ENCODE measurements at regions not wholly inside any gene's neighbourhood (a gene's known extent, or its start where the extent isn't known, plus 50 kb on each side); places are given as distances from the start of the nearest gene placed in this dataset.

DNA sequence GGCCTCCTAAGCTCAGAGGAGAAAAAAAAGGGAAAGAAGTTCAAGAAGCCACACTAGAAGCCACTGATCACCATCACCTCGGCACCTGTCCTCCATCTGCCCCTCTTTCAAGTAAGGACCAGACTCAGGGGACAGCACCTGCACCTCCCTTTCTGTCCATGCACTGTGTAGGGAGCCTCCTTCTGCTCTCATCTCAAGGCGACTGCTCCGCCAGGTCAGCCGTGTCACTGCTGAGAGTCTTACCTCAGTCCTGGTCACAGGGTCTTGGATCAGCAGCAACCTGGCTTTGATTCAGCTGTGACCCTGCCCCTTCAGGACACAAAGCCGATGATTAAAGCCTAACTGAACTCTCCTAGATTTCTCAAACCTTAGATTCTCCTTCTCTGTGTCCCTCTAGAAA is 101.5 kb downstream of the ZNF280B start:
- in situ Hi-C loops (cut with HindIII; ENCODE audit: low sequenced_read_pairs) = no loop called here
- DNase-seq (ENCODE audit: low read depth, low spot score) = no peak

DNA sequence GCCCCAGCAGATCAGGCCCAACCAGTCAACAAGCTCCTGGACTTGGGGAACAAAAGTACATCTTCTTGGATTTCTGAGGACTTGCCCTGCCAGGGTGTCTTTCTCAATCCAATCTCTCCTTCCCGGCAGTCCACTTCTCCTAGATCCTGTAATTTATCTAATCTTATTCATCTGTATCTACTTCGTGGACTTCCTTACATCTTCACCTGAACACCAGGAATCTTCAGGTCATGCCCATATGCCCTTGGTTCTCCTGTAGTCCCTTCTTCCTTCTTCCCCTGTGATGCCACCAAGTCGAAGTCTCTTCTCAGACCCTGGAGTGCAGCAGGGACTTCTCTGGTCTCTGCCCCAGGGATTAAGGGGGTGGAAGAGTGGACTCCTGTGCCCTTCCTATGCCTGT is 100.3 kb downstream of the ZNF280B start:
- H3K4me3 ChIP-seq (ENCODE audit: low read depth, low read length) = no peak overlapping the region
- TF ChIP-seq, protein P1, sequence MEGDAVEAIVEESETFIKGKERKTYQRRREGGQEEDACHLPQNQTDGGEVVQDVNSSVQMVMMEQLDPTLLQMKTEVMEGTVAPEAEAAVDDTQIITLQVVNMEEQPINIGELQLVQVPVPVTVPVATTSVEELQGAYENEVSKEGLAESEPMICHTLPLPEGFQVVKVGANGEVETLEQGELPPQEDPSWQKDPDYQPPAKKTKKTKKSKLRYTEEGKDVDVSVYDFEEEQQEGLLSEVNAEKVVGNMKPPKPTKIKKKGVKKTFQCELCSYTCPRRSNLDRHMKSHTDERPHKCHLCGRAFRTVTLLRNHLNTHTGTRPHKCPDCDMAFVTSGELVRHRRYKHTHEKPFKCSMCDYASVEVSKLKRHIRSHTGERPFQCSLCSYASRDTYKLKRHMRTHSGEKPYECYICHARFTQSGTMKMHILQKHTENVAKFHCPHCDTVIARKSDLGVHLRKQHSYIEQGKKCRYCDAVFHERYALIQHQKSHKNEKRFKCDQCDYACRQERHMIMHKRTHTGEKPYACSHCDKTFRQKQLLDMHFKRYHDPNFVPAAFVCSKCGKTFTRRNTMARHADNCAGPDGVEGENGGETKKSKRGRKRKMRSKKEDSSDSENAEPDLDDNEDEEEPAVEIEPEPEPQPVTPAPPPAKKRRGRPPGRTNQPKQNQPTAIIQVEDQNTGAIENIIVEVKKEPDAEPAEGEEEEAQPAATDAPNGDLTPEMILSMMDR (IDR thresholded peaks at IDR 0.05; ENCODE audit: low read depth, low read length) = no peak
- in situ Hi-C loops (cut with HindIII; ENCODE audit: low sequenced_read_pairs) = no loop called here
- no peak for DNase-seq (ENCODE audit: low read depth, low spot score)

More for the DNA sequence above, 101.5 kb downstream of the ZNF280B start:
- TF ChIP-seq, protein P1 (IDR thresholded peaks at IDR 0.05; ENCODE audit: low read depth, low read length) = no peak
- H3K4me3 ChIP-seq (ENCODE audit: low read depth, low read length) = no peak overlapping the region

DNA sequence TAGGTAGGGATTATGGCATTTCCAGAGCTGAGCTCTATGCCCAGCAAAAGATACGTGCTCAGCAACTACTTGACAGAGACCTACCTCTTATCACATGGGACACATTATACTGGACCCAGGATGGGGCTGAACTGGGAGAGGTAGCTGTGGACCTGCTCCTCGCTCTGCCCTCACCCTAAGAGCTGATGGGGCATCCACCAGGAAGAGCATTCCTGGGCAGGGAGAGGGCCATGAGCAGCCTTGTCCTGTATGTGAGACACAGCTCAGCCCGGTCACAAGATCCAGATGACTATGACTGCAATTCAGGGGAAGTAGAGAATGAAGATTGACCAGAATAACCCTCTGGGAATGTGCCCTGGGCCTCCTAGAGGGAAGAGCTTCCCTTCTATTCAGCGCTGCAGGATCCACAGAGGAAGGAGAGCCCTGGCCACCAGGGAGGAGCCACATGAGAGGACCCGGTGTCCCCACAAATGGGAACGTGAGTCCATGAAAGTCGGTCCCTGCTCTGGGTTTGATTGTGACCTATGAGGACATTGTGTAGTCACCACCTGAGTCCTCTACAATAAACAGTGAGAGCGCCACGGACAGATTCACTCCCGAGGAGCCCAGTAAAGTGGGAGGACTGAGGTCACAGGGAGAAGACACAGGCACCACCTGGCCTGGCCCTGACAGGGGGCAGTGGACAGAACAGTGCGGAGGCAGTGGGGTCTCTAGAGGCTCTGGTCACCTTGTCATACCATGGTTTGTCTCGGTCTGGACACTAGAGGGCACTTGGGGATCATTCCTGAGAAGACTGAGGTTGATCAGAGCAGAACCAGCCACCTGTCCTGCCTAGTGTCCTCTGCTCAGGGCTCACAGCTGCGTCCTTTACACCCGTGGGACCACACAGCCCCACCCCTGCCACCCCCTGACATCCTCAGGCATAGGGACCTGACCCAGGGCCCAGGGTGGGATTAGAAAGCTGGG is 99.5 kb downstream of the ZNF280B start:
- TF ChIP-seq, protein P1 (IDR thresholded peaks at IDR 0.05; ENCODE audit: low read depth, low read length) = peak; percentile 59
- DNase-seq (ENCODE audit: low read depth, low spot score) = no peak
- no peak overlapping the region for H3K4me3 ChIP-seq (ENCODE audit: low read depth, low read length)
- in situ Hi-C loops (cut with HindIII; ENCODE audit: low sequenced_read_pairs) = no loop called here

DNA sequence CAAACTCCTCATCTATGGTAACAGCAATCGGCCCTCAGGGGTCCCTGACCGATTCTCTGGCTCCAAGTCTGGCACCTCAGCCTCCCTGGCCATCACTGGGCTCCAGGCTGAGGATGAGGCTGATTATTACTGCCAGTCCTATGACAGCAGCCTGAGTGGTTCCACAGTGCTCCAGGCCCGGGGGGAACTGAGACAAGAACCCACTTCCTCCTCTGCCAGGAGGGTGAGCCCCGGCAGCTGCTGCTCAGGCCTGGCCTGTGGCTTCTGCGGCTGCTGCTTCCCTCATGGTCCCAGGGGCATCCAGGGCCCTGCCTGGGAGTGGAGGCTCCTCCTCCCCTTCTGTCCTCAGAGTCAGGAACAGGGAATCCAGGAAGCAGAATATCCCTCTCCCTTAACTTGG is 98.4 kb downstream of the ZNF280B start:
- H3K4me3 ChIP-seq (ENCODE audit: low read depth, low read length) = no peak overlapping the region
- no peak for DNase-seq (ENCODE audit: low read depth, low spot score)

DNA sequence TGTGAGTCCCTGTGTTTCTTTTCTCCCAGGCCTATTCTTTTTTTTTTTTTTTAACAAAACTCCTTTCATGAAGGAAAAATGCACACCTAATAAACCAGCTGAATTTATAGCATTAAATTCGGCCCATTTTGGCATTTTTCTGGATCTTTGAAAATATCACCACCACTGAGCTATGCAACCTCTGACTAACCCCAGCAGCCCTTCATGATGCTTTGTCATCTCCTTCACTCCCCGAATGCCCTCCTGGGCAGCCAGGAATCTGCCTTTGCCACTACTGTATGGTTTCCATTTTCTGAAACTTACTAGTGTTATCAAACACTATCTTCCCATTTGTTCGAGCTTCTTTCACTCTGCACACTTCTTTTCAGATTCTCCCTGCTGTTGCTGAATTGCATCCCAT is 97.9 kb downstream of the ZNF280B start:
- TF ChIP-seq, protein P1 (IDR thresholded peaks at IDR 0.05; ENCODE audit: low read depth, low read length) = no peak
- in situ Hi-C loops (cut with HindIII; ENCODE audit: low sequenced_read_pairs) = no loop called here
- H3K4me3 ChIP-seq (ENCODE audit: low read depth, low read length) = no peak overlapping the region
- DNase-seq (ENCODE audit: low read depth, low spot score) = no peak

More for the DNA sequence above, 98.4 kb downstream of the ZNF280B start:
- TF ChIP-seq, protein P1 (IDR thresholded peaks at IDR 0.05; ENCODE audit: low read depth, low read length) = no peak
- in situ Hi-C loops (cut with HindIII; ENCODE audit: low sequenced_read_pairs) = no loop called here

DNA sequence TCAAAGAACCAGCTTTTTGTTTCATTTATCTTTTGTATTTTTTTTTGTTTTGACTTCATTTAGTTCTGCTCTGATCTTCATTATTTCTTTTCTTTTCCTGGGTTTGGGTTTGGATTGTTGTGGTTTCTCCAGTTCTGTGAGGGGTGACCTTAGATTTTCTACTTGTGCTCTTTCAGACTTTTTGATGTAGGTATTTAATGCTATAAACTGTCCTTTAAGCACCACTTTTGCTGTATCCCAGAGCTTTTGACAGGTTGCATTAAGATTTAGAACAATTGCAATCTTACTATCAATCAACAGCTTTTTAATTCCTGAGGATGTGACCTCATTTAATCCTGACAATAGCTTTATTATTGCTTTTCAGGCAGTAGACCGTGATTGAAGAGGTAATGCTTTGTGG is 94.3 kb downstream of the ZNF280B start:
- TF ChIP-seq, protein P1 (IDR thresholded peaks at IDR 0.05; ENCODE audit: low read depth, low read length) = no peak
- H3K4me3 ChIP-seq (ENCODE audit: low read depth, low read length) = no peak overlapping the region
- no peak for DNase-seq (ENCODE audit: low read depth, low spot score)
- in situ Hi-C loops (cut with HindIII; ENCODE audit: low sequenced_read_pairs) = no loop called here
